ENCODE measurements at regions not wholly inside any gene's neighbourhood (a gene's known extent, or its start where the extent isn't known, plus 50 kb on each side); places are given as distances from the start of the nearest gene placed in this dataset.

DNA sequence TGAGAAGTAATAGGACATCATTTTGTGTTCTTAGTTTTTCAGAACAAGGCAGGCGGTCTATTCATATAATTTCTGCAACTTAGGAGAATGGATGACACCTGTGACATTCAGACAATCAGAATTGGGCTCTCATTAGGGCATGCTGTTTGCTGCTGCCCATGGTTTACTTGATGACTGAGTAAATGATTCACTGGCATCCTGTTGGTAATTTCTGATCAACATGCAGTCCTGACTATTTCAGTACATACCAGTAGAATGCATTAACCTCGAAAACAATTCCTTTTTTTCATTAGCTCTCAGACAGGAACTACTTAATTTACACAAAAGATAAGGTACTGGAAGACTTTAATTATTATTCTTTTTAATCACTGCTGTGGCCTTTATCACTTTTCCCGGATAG lies 641.6 kb downstream of the NSUN3 start:
- Histone ChIP-seq H3K4me1 (ENCODE audit: insufficient read depth, low read length, poor library complexity, severe bottlenecking) (no peaks in the 10 kb centered on the region), H3K27ac (ENCODE audit: low read depth, low read length, poor library complexity, severe bottlenecking) (no peak overlapping the region), H3K9me3 (ENCODE audit: low read depth, low read length, poor library complexity, severe bottlenecking) (peaks cover 4% of the 10 kb centered on the region), H3K36me3 (ENCODE audit: insufficient read depth, low read length, poor library complexity, severe bottlenecking) (no peaks in the 10 kb centered on the region), H3K27me3 (replicated peaks; ENCODE audit: insufficient read depth, low read depth, low read length, poor library complexity) (no peaks in the 10 kb centered on the region), H3K4me3 (ENCODE audit: low read depth, low read length, poor library complexity, severe bottlenecking) (no peak overlapping the region)
- TF ChIP-seq, protein P1, sequence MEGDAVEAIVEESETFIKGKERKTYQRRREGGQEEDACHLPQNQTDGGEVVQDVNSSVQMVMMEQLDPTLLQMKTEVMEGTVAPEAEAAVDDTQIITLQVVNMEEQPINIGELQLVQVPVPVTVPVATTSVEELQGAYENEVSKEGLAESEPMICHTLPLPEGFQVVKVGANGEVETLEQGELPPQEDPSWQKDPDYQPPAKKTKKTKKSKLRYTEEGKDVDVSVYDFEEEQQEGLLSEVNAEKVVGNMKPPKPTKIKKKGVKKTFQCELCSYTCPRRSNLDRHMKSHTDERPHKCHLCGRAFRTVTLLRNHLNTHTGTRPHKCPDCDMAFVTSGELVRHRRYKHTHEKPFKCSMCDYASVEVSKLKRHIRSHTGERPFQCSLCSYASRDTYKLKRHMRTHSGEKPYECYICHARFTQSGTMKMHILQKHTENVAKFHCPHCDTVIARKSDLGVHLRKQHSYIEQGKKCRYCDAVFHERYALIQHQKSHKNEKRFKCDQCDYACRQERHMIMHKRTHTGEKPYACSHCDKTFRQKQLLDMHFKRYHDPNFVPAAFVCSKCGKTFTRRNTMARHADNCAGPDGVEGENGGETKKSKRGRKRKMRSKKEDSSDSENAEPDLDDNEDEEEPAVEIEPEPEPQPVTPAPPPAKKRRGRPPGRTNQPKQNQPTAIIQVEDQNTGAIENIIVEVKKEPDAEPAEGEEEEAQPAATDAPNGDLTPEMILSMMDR (conservative IDR thresholded peaks at IDR 0.05; ENCODE audit: low read depth, low read length): no peak
- no peak for TF ChIP-seq EZH2 (IDR thresholded peaks at IDR 0.05; ENCODE audit: borderline replicate concordance, low read depth, low read length, poor library complexity, severe bottlenecking)
- DNase-seq (ENCODE audit: low spot score): no peak
- no TSS peak for BruUV-seq (replicated peaks)
- CTCF ChIA-PET: no interaction called here
- intact Hi-C loops (cut with micrococcal nuclease; ENCODE audit: unreplicated experiment): no loop called here
- POLR2A ChIA-PET (ENCODE audit: low non-redundant PET): no interaction called here

DNA sequence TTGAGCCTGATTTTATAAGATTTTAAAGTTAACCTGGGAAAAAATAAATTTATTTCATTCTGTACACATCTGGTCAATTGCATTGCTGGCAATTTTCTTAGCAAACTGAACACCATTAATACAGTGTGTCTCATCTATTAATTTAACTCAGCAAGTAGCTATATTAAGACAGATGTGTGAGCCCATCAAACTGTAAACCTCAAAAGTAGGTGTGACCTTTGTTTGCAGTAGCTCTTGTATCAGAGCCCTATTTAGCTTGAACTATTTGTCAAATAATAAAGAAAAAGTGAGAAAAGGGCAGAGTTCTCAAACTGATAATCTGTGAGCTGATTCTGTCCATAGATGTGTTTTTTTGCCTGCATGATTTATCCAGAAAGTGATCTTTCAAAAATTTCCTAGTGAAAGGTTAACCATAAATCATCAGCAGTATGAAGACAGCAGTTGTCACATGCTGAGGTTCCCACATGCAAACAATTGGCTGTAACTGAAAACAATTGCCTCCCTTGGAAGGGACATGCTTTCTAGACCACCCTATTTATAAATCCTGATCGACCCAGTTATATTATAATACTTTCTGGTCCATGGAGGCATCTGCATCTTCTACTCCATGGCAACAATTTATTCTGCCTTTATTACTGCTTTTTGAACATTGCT lies 646.5 kb downstream of the NSUN3 start:
- Histone ChIP-seq H3K36me3 (ENCODE audit: insufficient read depth, low read length, poor library complexity, severe bottlenecking) (no peaks in the 10 kb centered on the region), H3K27ac (ENCODE audit: low read depth, low read length, poor library complexity, severe bottlenecking) (no peak overlapping the region), H3K4me1 (ENCODE audit: insufficient read depth, low read length, poor library complexity, severe bottlenecking) (no peaks in the 10 kb centered on the region), H3K9me3 (ENCODE audit: low read depth, low read length, poor library complexity, severe bottlenecking) (peaks cover 4% of the 10 kb centered on the region), H3K27me3 (replicated peaks; ENCODE audit: insufficient read depth, low read depth, low read length, poor library complexity) (no peaks in the 10 kb centered on the region), H3K4me3 (ENCODE audit: low read depth, low read length, poor library complexity, severe bottlenecking) (no peak overlapping the region)
- no peak for TF ChIP-seq EZH2 (IDR thresholded peaks at IDR 0.05; ENCODE audit: borderline replicate concordance, low read depth, low read length, poor library complexity, severe bottlenecking)
- TF ChIP-seq, protein P1 (conservative IDR thresholded peaks at IDR 0.05; ENCODE audit: low read depth, low read length): no peak
- no TSS peak for BruUV-seq (replicated peaks)
- ChIA-PET CTCF (no interaction called here), POLR2A (ENCODE audit: low non-redundant PET) (no interaction called here)
- intact Hi-C loops (cut with micrococcal nuclease; ENCODE audit: unreplicated experiment): no loop called here
- no peak for DNase-seq (ENCODE audit: low spot score)

DNA sequence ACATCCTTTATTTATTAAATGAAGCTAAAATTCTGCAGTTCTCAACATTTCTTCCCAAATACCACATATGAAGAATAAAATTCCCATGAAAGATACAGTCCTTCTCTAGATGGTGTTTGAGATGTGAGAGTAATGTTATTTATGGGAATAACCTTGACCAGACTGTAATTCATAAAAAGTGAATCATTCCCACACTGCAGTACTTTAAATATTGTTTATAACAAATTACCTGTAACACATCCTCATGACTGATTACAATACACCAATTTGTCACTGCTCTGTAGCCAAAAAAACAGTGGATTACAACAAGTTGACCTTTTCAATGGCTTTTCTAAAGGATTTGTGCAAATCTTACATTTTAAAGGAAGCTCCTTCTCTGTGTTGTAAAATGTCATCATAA lies 651.3 kb downstream of the NSUN3 start:
- BruUV-seq (replicated peaks): no TSS peak
- no peaks in the 10 kb centered on the region for H3K36me3 ChIP-seq (ENCODE audit: insufficient read depth, low read length, poor library complexity, severe bottlenecking)
- no peaks in the 10 kb centered on the region for H3K27me3 ChIP-seq (replicated peaks; ENCODE audit: insufficient read depth, low read depth, low read length, poor library complexity)
- H3K4me3 ChIP-seq (ENCODE audit: low read depth, low read length, poor library complexity, severe bottlenecking): no peak overlapping the region
- H3K4me1 ChIP-seq (ENCODE audit: insufficient read depth, low read length, poor library complexity, severe bottlenecking): no peaks in the 10 kb centered on the region
- ChIA-PET CTCF (no interaction called here), POLR2A (ENCODE audit: low non-redundant PET) (no interaction called here)
- DNase-seq (ENCODE audit: low spot score): no peak
- peaks cover 3% of the 10 kb centered on the region for H3K9me3 ChIP-seq (ENCODE audit: low read depth, low read length, poor library complexity, severe bottlenecking)
- H3K27ac ChIP-seq (ENCODE audit: low read depth, low read length, poor library complexity, severe bottlenecking): no peak overlapping the region
- no peak for TF ChIP-seq EZH2 (IDR thresholded peaks at IDR 0.05; ENCODE audit: borderline replicate concordance, low read depth, low read length, poor library complexity, severe bottlenecking)
- TF ChIP-seq, protein P1 (conservative IDR thresholded peaks at IDR 0.05; ENCODE audit: low read depth, low read length): no peak
- intact Hi-C loops (cut with micrococcal nuclease; ENCODE audit: unreplicated experiment): no loop called here

Data from A673 (cell line).